ENCODE measurements at regions not wholly inside any gene's neighbourhood (a gene's known extent, or its start where the extent isn't known, plus 50 kb on each side); places are given as distances from the start of the nearest gene placed in this dataset.

DNA sequence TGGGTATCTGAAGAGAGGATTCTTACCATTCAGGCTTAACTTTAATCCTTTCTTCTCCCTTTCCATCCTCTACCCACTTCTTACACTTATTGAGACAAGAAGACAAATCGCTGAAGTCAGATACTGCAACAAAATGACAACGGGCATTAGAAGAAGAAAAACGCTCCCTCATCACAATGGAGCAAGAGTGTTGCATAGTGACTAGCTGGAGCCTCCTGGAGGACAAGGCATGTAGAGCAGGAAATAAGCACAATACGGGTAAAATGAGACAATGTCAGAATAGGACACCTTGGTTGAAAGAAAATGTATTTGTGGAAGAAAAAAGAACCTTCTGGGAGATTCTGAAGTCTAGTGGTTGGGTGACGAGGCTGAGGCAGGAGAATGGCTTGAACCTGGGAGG lies 501.0 kb downstream of the RERGL start:
- FAIRE-seq, result no peak

More for the DNA sequence above, 501.0 kb downstream of the RERGL start:
- TF ChIP-seq UBTF (IDR thresholded peaks at IDR 0.05; ENCODE audit: borderline replicate concordance in 1 of 2, low read depth in 2 of 2, low read length in 2 of 2), result no peak
- TF ChIP-seq, protein P1, sequence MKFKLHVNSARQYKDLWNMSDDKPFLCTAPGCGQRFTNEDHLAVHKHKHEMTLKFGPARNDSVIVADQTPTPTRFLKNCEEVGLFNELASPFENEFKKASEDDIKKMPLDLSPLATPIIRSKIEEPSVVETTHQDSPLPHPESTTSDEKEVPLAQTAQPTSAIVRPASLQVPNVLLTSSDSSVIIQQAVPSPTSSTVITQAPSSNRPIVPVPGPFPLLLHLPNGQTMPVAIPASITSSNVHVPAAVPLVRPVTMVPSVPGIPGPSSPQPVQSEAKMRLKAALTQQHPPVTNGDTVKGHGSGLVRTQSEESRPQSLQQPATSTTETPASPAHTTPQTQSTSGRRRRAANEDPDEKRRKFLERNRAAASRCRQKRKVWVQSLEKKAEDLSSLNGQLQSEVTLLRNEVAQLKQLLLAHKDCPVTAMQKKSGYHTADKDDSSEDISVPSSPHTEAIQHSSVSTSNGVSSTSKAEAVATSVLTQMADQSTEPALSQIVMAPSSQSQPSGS (CRISPR knock-in tag; IDR thresholded peaks at IDR 0.05), result no peak
- TF ChIP-seq, protein P2, sequence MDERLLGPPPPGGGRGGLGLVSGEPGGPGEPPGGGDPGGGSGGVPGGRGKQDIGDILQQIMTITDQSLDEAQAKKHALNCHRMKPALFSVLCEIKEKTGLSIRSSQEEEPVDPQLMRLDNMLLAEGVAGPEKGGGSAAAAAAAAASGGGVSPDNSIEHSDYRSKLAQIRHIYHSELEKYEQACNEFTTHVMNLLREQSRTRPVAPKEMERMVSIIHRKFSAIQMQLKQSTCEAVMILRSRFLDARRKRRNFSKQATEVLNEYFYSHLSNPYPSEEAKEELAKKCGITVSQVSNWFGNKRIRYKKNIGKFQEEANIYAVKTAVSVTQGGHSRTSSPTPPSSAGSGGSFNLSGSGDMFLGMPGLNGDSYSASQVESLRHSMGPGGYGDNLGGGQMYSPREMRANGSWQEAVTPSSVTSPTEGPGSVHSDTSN (CRISPR knock-in tag; IDR thresholded peaks at IDR 0.05; ENCODE audit: low read depth), result no peak
- TF ChIP-seq, protein P2 (tag; conservative IDR thresholded peaks at IDR 0.05; ENCODE audit: low read depth), result no peak
- TF ChIP-seq, protein P3, sequence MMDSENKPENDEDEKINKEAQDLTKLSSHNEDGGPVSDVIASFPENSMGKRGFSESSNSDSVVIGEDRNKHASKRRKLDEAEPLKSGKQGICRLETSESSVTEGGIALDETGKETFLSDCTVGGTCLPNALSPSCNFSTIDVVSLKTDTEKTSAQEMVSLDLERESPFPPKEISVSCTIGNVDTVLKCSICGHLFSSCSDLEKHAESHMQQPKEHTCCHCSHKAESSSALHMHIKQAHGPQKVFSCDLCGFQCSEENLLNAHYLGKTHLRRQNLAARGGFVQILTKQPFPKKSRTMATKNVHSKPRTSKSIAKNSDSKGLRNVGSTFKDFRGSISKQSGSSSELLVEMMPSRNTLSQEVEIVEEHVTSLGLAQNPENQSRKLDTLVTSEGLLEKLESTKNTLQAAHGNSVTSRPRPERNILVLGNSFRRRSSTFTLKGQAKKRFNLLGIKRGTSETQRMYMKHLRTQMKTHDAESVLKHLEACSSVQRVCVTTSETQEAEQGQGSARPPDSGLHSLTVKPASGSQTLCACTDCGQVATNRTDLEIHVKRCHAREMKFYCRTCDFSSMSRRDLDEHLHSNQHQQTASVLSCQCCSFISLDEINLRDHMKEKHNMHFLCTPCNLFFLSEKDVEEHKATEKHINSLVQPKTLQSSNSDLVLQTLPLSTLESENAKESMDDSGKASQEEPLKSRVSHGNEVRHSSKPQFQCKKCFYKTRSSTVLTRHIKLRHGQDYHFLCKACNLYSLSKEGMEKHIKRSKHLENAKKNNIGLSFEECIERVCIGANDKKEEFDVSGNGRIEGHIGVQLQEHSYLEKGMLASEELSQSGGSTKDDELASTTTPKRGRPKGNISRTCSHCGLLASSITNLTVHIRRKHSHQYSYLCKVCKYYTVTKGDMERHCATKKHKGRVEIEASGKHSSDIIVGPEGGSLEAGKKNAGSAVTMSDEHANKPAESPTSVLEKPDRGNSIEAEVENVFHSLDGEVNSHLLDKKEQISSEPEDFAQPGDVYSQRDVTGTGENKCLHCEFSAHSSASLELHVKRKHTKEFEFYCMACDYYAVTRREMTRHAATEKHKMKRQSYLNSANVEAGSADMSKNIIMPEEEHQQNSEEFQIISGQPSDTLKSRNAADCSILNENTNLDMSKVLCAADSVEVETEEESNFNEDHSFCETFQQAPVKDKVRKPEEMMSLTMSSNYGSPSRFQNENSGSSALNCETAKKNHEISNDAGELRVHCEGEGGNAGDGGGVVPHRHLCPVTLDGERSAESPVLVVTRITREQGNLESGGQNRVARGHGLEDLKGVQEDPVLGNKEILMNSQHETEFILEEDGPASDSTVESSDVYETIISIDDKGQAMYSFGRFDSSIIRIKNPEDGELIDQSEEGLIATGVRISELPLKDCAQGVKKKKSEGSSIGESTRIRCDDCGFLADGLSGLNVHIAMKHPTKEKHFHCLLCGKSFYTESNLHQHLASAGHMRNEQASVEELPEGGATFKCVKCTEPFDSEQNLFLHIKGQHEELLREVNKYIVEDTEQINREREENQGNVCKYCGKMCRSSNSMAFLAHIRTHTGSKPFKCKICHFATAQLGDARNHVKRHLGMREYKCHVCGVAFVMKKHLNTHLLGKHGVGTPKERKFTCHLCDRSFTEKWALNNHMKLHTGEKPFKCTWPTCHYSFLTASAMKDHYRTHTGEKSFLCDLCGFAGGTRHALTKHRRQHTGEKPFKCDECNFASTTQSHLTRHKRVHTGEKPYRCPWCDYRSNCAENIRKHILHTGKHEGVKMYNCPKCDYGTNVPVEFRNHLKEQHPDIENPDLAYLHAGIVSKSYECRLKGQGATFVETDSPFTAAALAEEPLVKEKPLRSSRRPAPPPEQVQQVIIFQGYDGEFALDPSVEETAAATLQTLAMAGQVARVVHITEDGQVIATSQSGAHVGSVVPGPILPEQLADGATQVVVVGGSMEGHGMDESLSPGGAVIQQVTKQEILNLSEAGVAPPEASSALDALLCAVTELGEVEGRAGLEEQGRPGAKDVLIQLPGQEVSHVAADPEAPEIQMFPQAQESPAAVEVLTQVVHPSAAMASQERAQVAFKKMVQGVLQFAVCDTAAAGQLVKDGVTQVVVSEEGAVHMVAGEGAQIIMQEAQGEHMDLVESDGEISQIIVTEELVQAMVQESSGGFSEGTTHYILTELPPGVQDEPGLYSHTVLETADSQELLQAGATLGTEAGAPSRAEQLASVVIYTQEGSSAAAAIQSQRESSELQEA (IDR thresholded peaks at IDR 0.05; ENCODE audit: low read depth), result no peak
- no peaks in the 10 kb centered on the region for H3K9me3 ChIP-seq (replicated peaks; ENCODE audit: control insufficient read depth, insufficient read depth, low read depth, low read length)
- no peak overlapping the region for H3K27ac ChIP-seq (ENCODE audit: extremely low read depth, low read depth, low read length)
- no peak overlapping the region for H3K4me2 ChIP-seq (ENCODE audit: insufficient read depth, low read length)
- H4K20me1 ChIP-seq (replicated peaks; ENCODE audit: control insufficient read depth, insufficient read depth, low read length), result no peaks in the 10 kb centered on the region
- in situ Hi-C loops (cut with MboI), result no loop called here
- no TSS peak for BruUV-seq (replicated peaks)
- no peaks in the 10 kb centered on the region for H3K27me3 ChIP-seq (ENCODE audit: control insufficient read depth in 2 of 2, insufficient read depth in 2 of 2, low read length in 2 of 2)
- no peak overlapping the region for H3K9ac ChIP-seq (ENCODE audit: insufficient read depth in 1 of 2, low read depth in 2 of 2, low read length in 2 of 2)
- intact Hi-C loops (cut with micrococcal nuclease), result no loop called here
- POLR2A ChIA-PET, result no interaction called here
- no peak overlapping the region for H2AFZ ChIP-seq (ENCODE audit: low read depth, low read length)
- no peaks in the 10 kb centered on the region for H3K79me2 ChIP-seq (ENCODE audit: control insufficient read depth, insufficient read depth, low read length)
- DNase-seq (ENCODE audit: extremely low read depth in 1 of 4, low spot score in 3 of 4) (no peak), ATAC-seq (no peak)
- H3K36me3 ChIP-seq (ENCODE audit: control insufficient read depth, insufficient read depth, low read length), result no peaks in the 10 kb centered on the region
- H3K9me1 ChIP-seq (ENCODE audit: control insufficient read depth, insufficient read depth, low read length), result no peaks in the 10 kb centered on the region
- CTCF ChIA-PET (ENCODE audit: low intra/inter-chr PET ratio), result no interaction called here
- 3% methylated on average over 5 of the region's 5 CpGs for WGBS (ENCODE audit: insufficient coverage, low coverage, missing lambda C conversion rate)
- no peak overlapping the region for H3K4me3 ChIP-seq
- no peaks in the 10 kb centered on the region for H3K4me1 ChIP-seq (replicated peaks in 1 of 2; ENCODE audit: control insufficient read depth in 2 of 2, insufficient read depth in 2 of 2, low read length in 2 of 2)

Measured in K562 (cell line).